NCI-H2227 (cell line): ENCODE measurements at regions not wholly inside any gene's neighbourhood (a gene's known extent, or its start where the extent isn't known, plus 50 kb on each side); places are given as distances from the start of the nearest gene placed in this dataset.
"Not testable (repeated sequence)": the region's sequence is repeated elsewhere in the genome, so short reads cannot be mapped to it uniquely, and the experiment has no call there.

Experiments used
- DNase-seq: peaks from one replicate; lab custom pipeline; 2025; ENCODE audit not compliant: unreplicated experiment; lab: John Stamatoyannopoulos, UW

DNA sequence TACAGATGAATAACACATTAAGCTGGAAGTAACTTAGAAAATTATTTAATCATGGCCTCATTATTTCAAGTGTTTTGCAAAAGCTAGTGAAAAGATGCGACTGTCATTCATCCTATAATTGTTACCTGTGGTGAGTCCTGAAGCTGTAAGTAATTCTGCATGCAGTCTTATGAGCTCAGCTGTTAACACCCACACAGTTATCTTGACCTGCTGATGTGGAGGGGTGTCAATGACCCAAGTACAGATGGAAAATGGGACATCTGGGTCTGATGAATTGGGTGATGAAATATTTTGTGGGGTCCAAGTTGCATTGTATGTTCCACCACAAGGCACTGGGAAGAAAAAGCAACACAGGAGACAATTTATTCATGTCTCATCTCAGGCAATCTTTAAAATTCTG lies 68.9 kb downstream of the OR13A1 start:
- no peak for DNase-seq

GRCh38 chr10:45249978-45250693 lies 65.3 kb downstream of the OR13A1 start:
- DNase-seq: peak; percentile 85

GRCh38 chr10:45250694-45251075 lies 64.7 kb downstream of the OR13A1 start:
- not testable (repeated sequence) for DNase-seq
